Skeletal muscle cell (primary cell): ENCODE measurements at regions not wholly inside any gene's neighbourhood (a gene's known extent, or its start where the extent isn't known, plus 50 kb on each side); places are given as distances from the start of the nearest gene placed in this dataset.
A peak's percentile ranks its signal among the peaks of the same experiment; 100 is the strongest.
"Not testable (repeated sequence)": the region's sequence is repeated elsewhere in the genome, so short reads cannot be mapped to it uniquely, and the experiment has no call there.

Experiments used
- DNase-seq: peaks from one replicate; pipeline ENCODE4 v3.0.0-alpha.2; 2010; ENCODE audit warnings: low read depth
- H3K4me3 ChIP-seq: 2 replicates; pipeline ENCODE4 v1.5.1; 2011; ENCODE audit warnings: low read depth, mild to moderate bottlenecking, control low read depth, low read length, moderate library complexity

GRCh38 chr6:106735136-106735633 is 105.8 kb downstream of the QRSL1 start:
- no peak overlapping the region for H3K4me3 ChIP-seq
- DNase-seq, result no peak

- no peak overlapping the region for H3K4me3 ChIP-seq
- no peak for DNase-seq
Measured at GRCh38 chr6:106733386-106733785, 104.0 kb downstream of the QRSL1 start.

GRCh38 chr6:106732376-106732940 is 103.1 kb downstream of the QRSL1 start:
- DNase-seq, result no peak
- no peak overlapping the region for H3K4me3 ChIP-seq

GRCh38 chr6:106731843-106732160 is 102.4 kb downstream of the QRSL1 start:
- no peak for DNase-seq

GRCh38 chr6:106731144-106731842 is 101.9 kb downstream of the QRSL1 start:
- DNase-seq, result no peak
- H3K4me3 ChIP-seq, result no peak overlapping the region

More at GRCh38 chr6:106731843-106732160, 102.4 kb downstream of the QRSL1 start:
- H3K4me3 ChIP-seq, result no peak overlapping the region

GRCh38 chr6:106730718-106731117 is 101.3 kb downstream of the QRSL1 start:
- no peak overlapping the region for H3K4me3 ChIP-seq
- no peak for DNase-seq

- no peak overlapping the region for H3K4me3 ChIP-seq
Measured at GRCh38 chr6:106730264-106730663, 100.9 kb downstream of the QRSL1 start.

GRCh38 chr6:106729841-106730240 is 100.5 kb downstream of the QRSL1 start:
- H3K4me3 ChIP-seq, result no peak overlapping the region
- no peak for DNase-seq

More at GRCh38 chr6:106730264-106730663, 100.9 kb downstream of the QRSL1 start:
- DNase-seq, result no peak

- no peak for DNase-seq
- H3K4me3 ChIP-seq, result no peak overlapping the region
Measured at GRCh38 chr6:106728296-106728870, 99.0 kb downstream of the QRSL1 start.

GRCh38 chr6:106727480-106728149 is 98.2 kb downstream of the QRSL1 start:
- DNase-seq, result no peak
- no peak overlapping the region for H3K4me3 ChIP-seq

- H3K4me3 ChIP-seq, result no peak overlapping the region
- peak; percentile 18 for DNase-seq
Measured at GRCh38 chr6:106724848-106725247, 95.5 kb downstream of the QRSL1 start.

GRCh38 chr6:106724337-106724736 is 95.0 kb downstream of the QRSL1 start:
- no peak overlapping the region for H3K4me3 ChIP-seq
- DNase-seq, result no peak

- DNase-seq, H3K4me3 ChIP-seq: not testable (repeated sequence)
Measured at GRCh38 chr6:106723419-106723818, 94.0 kb downstream of the QRSL1 start.

- H3K4me3 ChIP-seq, DNase-seq: not testable (repeated sequence)
Measured at GRCh38 chr6:106721189-106721588, 91.8 kb downstream of the QRSL1 start.
